ENCODE measurements at regions not wholly inside any gene's neighbourhood (a gene's known extent, or its start where the extent isn't known, plus 50 kb on each side); places are given as distances from the start of the nearest gene placed in this dataset.

- Histone ChIP-seq H3K4me1 (no peaks in the 10 kb centered on the region), H3K27me3 (replicated peaks; ENCODE audit: control insufficient read depth, insufficient read depth, low read length) (no peaks in the 10 kb centered on the region; the same call in 1 of the 2 replicates), H3K9me3 (no peaks in the 10 kb centered on the region), H3K4me3 (ENCODE audit: low read depth, low read length) (no peak overlapping the region), H3K36me3 (ENCODE audit: control insufficient read depth, insufficient read depth, low read length) (no peaks in the 10 kb centered on the region)
- no TSS peak for BruUV-seq (replicated peaks)
- POLR2A ChIA-PET = no interaction called here
- TF ChIP-seq CTCF (IDR thresholded peaks at IDR 0.05; ENCODE audit: insufficient read depth in 1 of 2, low read depth in 1 of 2, low read length in 1 of 2, severe bottlenecking in 1 of 2, unreplicated experiment in 1 of 2) = no peak
- intact Hi-C loops (cut with micrococcal nuclease; ENCODE audit: unreplicated experiment) = no loop called here
- no peaks in the 10 kb centered on the region for H3K36me3 Mint-ChIP-seq (ENCODE audit: insufficient read depth, unreplicated experiment)
- CTCF ChIA-PET = no interaction called here
- H3K27ac Mint-ChIP-seq (ENCODE audit: unreplicated experiment) = no peak overlapping the region
- H3K4me1 Mint-ChIP-seq (ENCODE audit: low read depth, unreplicated experiment) = no peaks in the 10 kb centered on the region
- H3K9me3 Mint-ChIP-seq (ENCODE audit: unreplicated experiment) = peaks cover 20% of the 10 kb centered on the region
- no peaks in the 10 kb centered on the region for H3K27me3 Mint-ChIP-seq (ENCODE audit: insufficient read depth, unreplicated experiment)
- H3K4me3 Mint-ChIP-seq (ENCODE audit: unreplicated experiment) = no peak overlapping the region
- DNase-seq = no peak
Observed at GRCh38 chr6:219019-219570, 73.2 kb upstream of the DUSP22 start.

- Histone ChIP-seq H3K4me1 (no peaks in the 10 kb centered on the region), H3K9me3 (no peaks in the 10 kb centered on the region), H3K4me3 (ENCODE audit: low read depth, low read length) (no peak overlapping the region), H3K27me3 (replicated peaks; ENCODE audit: control insufficient read depth, insufficient read depth, low read length) (no peaks in the 10 kb centered on the region; the same call in 1 of the 2 replicates), H3K36me3 (ENCODE audit: control insufficient read depth, insufficient read depth, low read length) (no peaks in the 10 kb centered on the region)
- Mint-ChIP-seq H3K27me3 (ENCODE audit: insufficient read depth, unreplicated experiment) (no peaks in the 10 kb centered on the region), H3K36me3 (ENCODE audit: insufficient read depth, unreplicated experiment) (no peaks in the 10 kb centered on the region), H3K4me1 (ENCODE audit: low read depth, unreplicated experiment) (no peaks in the 10 kb centered on the region), H3K4me3 (ENCODE audit: unreplicated experiment) (no peak overlapping the region), H3K27ac (ENCODE audit: unreplicated experiment) (no peak overlapping the region), H3K9me3 (ENCODE audit: unreplicated experiment) (peaks cover 13% of the 10 kb centered on the region)
- ChIA-PET CTCF (no interaction called here), POLR2A (no interaction called here)
- no peak for DNase-seq
- TF ChIP-seq CTCF (IDR thresholded peaks at IDR 0.05; ENCODE audit: insufficient read depth in 1 of 2, low read depth in 1 of 2, low read length in 1 of 2, severe bottlenecking in 1 of 2, unreplicated experiment in 1 of 2) = no peak
- intact Hi-C loops (cut with micrococcal nuclease; ENCODE audit: unreplicated experiment) = no loop called here
- no TSS peak for BruUV-seq (replicated peaks)
Observed at GRCh38 chr6:219641-220198, 72.6 kb upstream of the DUSP22 start.

GRCh38 chr6:220312-220711 lies 72.0 kb upstream of the DUSP22 start:
- Mint-ChIP-seq H3K27ac (ENCODE audit: unreplicated experiment) (no peak overlapping the region), H3K27me3 (ENCODE audit: insufficient read depth, unreplicated experiment) (no peaks in the 10 kb centered on the region), H3K4me3 (ENCODE audit: unreplicated experiment) (no peak overlapping the region), H3K4me1 (ENCODE audit: low read depth, unreplicated experiment) (no peaks in the 10 kb centered on the region), H3K9me3 (ENCODE audit: unreplicated experiment) (peaks cover 10% of the 10 kb centered on the region), H3K36me3 (ENCODE audit: insufficient read depth, unreplicated experiment) (no peaks in the 10 kb centered on the region)
- CTCF ChIA-PET = no interaction called here
- Histone ChIP-seq H3K4me1 (no peaks in the 10 kb centered on the region), H3K27me3 (replicated peaks; ENCODE audit: control insufficient read depth, insufficient read depth, low read length) (no peaks in the 10 kb centered on the region; the same call in 1 of the 2 replicates), H3K4me3 (ENCODE audit: low read depth, low read length) (no peak overlapping the region), H3K9me3 (no peaks in the 10 kb centered on the region), H3K36me3 (ENCODE audit: control insufficient read depth, insufficient read depth, low read length) (no peaks in the 10 kb centered on the region)
- TF ChIP-seq CTCF (IDR thresholded peaks at IDR 0.05; ENCODE audit: insufficient read depth in 1 of 2, low read depth in 1 of 2, low read length in 1 of 2, severe bottlenecking in 1 of 2, unreplicated experiment in 1 of 2) = no peak
- DNase-seq = no peak
- POLR2A ChIA-PET = no interaction called here
- intact Hi-C loops (cut with micrococcal nuclease; ENCODE audit: unreplicated experiment) = no loop called here
- BruUV-seq (replicated peaks) = no TSS peak
